HepG2 (cell line): ENCODE measurements at regions not wholly inside any gene's neighbourhood (a gene's known extent, or its start where the extent isn't known, plus 50 kb on each side); places are given as distances from the start of the nearest gene placed in this dataset.

Source experiments
- ATAC-seq: fragments of 200-7000 bp; cut with Tn5 transposase; 3 replicates; pipeline ENCODE4 v1.9.1; 2020; ENCODE audit warnings: mild to moderate bottlenecking, moderate library complexity
- BruUV-seq: library from RNA; stranded (reverse); fragments of 400-500 nt; replicated peaks from 2 replicates; lab custom pipeline; 2021; lab: Mats Ljungman, UMichigan
- CTCF ChIA-PET: fragments of 300-600 bp; formaldehyde crosslinking; extraction: SDS; loops from one replicate; lab custom pipeline; 2021; ENCODE audit warnings: low total read pairs, inconsistent platforms, low intra/inter-chr PET ratio; lab: Yijun Ruan, JAX
- POLR2A ChIA-PET: fragments of 350-600 bp; sonication (Branson Sonifier 250); formaldehyde crosslinking; loops from one replicate; lab custom pipeline; 2020; ENCODE audit warnings: antibody characterized with exemption, inconsistent platforms; lab: Yijun Ruan, JAX
- DNase-seq: peaks from one replicate; pipeline ENCODE4 v3.0.0-alpha.2; 2015; ENCODE audit warnings: low spot score
- FAIRE-seq: peaks from 3 replicates; lab custom pipeline; 2011; peaks lifted over from hg19 to GRCh38; lab: Jason Lieb, UNC
- H2AFZ ChIP-seq: one replicate; pipeline ENCODE4 v1.6.1; 2011; ENCODE audit warnings: low read length, inconsistent platforms
- H3K27ac ChIP-seq: fragments of 300-600 bp; 3 replicates; pipeline ENCODE4 v1.8.0; 2011; ENCODE audit warnings: mixed run types, mild to moderate bottlenecking, mixed read lengths, low read length, inconsistent platforms; ENCODE audit not compliant: insufficient read depth; ENCODE audit errors: extremely low read length
- H3K27me3 ChIP-seq, 2 experiments: fragments of 200-600 bp in 1 of 2; 2 replicates in 1 of 2; 3 replicates in 1 of 2; pipeline versions ENCODE4 v1.6.0 to v1.8.0; 2011; ENCODE audit warnings: low read length in 2 of 2, mild to moderate bottlenecking in 2 of 2, moderate library complexity in 2 of 2, inconsistent platforms in 1 of 2; ENCODE audit not compliant: insufficient read depth in 2 of 2, control insufficient read depth in 1 of 2
- H3K36me3 ChIP-seq, 2 experiments: fragments of 200-600 bp in 1 of 2; replicated peaks in 1 of 2; 2 replicates in 1 of 2; 3 replicates in 1 of 2; pipeline versions ENCODE4 v1.5.1 to v1.8.0; 2011; ENCODE audit warnings: low read length in 2 of 2, inconsistent platforms in 1 of 2; ENCODE audit not compliant: insufficient read depth in 2 of 2, control insufficient read depth in 1 of 2
- H3K4me1 ChIP-seq: 2 replicates; pipeline ENCODE4 v1.5.1; 2012; ENCODE audit warnings: low read length, inconsistent platforms; ENCODE audit not compliant: insufficient read depth
- H3K4me2 ChIP-seq: 2 replicates; pipeline ENCODE4 v1.6.0; 2011; ENCODE audit warnings: low read depth, low read length, inconsistent platforms
- H3K4me3 ChIP-seq, 3 experiments: fragments of 200-600 bp in 1 of 3; sonication (generic), shearing (Covaris generic) in 1 of 3; replicated peaks in 1 of 3; 2 replicates each; pipeline ENCODE4 v1.5.1; 2011 to 2016; ENCODE audit warnings: low read length in 3 of 3, inconsistent platforms in 2 of 3, low read depth in 2 of 3, mild to moderate bottlenecking in 2 of 3, control low read depth in 1 of 3, mixed read lengths in 1 of 3; ENCODE audit not compliant: insufficient read depth in 1 of 3
- H3K79me2 ChIP-seq: one replicate; pipeline ENCODE4 v1.6.1; 2011; ENCODE audit warnings: low read length, inconsistent platforms; ENCODE audit not compliant: insufficient read depth
- H3K9ac ChIP-seq: 2 replicates; pipeline ENCODE4 v1.6.0; 2011; ENCODE audit warnings: mild to moderate bottlenecking, low read depth, low read length, inconsistent platforms; ENCODE audit not compliant: insufficient read depth
- H3K9me3 ChIP-seq: 2 replicates; pipeline ENCODE4 v1.5.1; 2012; ENCODE audit warnings: mild to moderate bottlenecking, low read length
- H4K20me1 ChIP-seq: 2 replicates; pipeline ENCODE4 v1.6.0; 2011; ENCODE audit warnings: inconsistent platforms, mild to moderate bottlenecking, low read length, moderate library complexity; ENCODE audit not compliant: insufficient read depth
- PREB ChIP-seq: sonication (generic); formaldehyde crosslinking; IDR thresholded peaks from 2 replicates; pipeline ENCODE4 v1.4.0; 2020; ENCODE audit warnings: missing genetic modification reagents
- ZBTB33 ChIP-seq: sonication (generic); formaldehyde crosslinking; IDR thresholded peaks from 2 replicates; pipeline ENCODE4 v1.4.0; 2020; ENCODE audit warnings: missing genetic modification reagents
- WGBS: methylation state at CpG from one replicate; pipeline ENCODE4 v1.1.6; 2017; ENCODE audit warnings: low lambda C conversion rate; 5-methylcytosine and 5-hydroxymethylcytosine counted together
- in situ Hi-C: cut with HindIII; loops from 2 replicates; pipeline ENCODE4 v1.10.0; 2017; ENCODE audit warnings: low pct_unique_long_range_greater_than_20kb; ENCODE audit not compliant: extremely low pct_ligation_motif_present
- intact Hi-C: fragments of 100-400 bp; cut with micrococcal nuclease; formaldehyde crosslinking; loops from one replicate; pipeline ENCODE4 v1.10.0; 2022; ENCODE audit not compliant: unreplicated experiment

GRCh38 chr6:37758647-37759046 lies 60.9 kb upstream of the ZFAND3 start:
- 40% methylated on average over 5 of the region's 5 CpGs for WGBS
- no peak for DNase-seq
- POLR2A ChIA-PET, result interaction anchor here (1.4 kb wide), 1 partner anchor 60 kb away, joined by 8 read pairs; no protein-coding TSS in a partner anchor

More at GRCh38 chr6:37758647-37759046, 60.9 kb upstream of the ZFAND3 start:
- TF ChIP-seq ZBTB33 (CRISPR knock-in tag) (peak; percentile 52; the same call in 1 of the 2 replicates), PREB (CRISPR knock-in tag) (no peak)
- no peaks in the 10 kb centered on the region for H3K9me3 ChIP-seq
- in situ Hi-C loops (no loop called here), intact Hi-C loops (no loop called here)
- no peak overlapping the region for H3K9ac ChIP-seq
- no peaks in the 10 kb centered on the region for H4K20me1 ChIP-seq
- peaks cover 46% of the 10 kb centered on the region for H3K4me1 ChIP-seq
- H3K79me2 ChIP-seq, result no peaks in the 10 kb centered on the region
- FAIRE-seq (no peak), ATAC-seq (no peak)
- no peak overlapping the region for H2AFZ ChIP-seq
- no peak overlapping the region for H3K4me3 ChIP-seq
- H3K27me3 ChIP-seq, result peaks cover 0 to 9% of the 10 kb centered on the region in 2 experiments; a peak in 2 of 5 replicates
- peak overlapping the region; percentile 67; the same call in 1 of the 2 replicates for H3K4me2 ChIP-seq
- H3K27ac ChIP-seq, result no peak overlapping the region
- H3K36me3 ChIP-seq, result no peaks in the 10 kb centered on the region
- BruUV-seq, result no TSS peak
- CTCF ChIA-PET, result no interaction called here
